Spleen (tissue), 7 donors: ENCODE measurements at regions not wholly inside any gene's neighbourhood (a gene's known extent, or its start where the extent isn't known, plus 50 kb on each side); places are given as distances from the start of the nearest gene placed in this dataset.

ENCODE experiments used
- CTCF ChIP-seq, 11 experiments: fragments of 200-600 bp in 7 of 11; fragments of 450-650 bp in 4 of 11; sonication (generic) in 4 of 11; IDR thresholded peaks in 8 of 11; conservative IDR thresholded peaks in 3 of 11; 1 replicate in 7 of 11; 2 replicates in 4 of 11; pipeline versions ENCODE4 v1.4.0 to v1.8.0; 2016 to 2021; ENCODE audit warnings: antibody characterized with exemption in 11 of 11, inconsistent platforms in 4 of 11, mild to moderate bottlenecking in 1 of 11
- POLR2A ChIP-seq, 3 donors: fragments of 450-650 bp; IDR thresholded peaks; one replicate each; pipeline ENCODE4 v1.5.1; 2017; ENCODE audit warnings: antibody characterized with exemption in 3 of 3, mild to moderate bottlenecking in 1 of 3
- POLR2AphosphoS5 ChIP-seq, 3 donors: sonication (generic); formaldehyde crosslinking; IDR thresholded peaks; one replicate each; pipeline ENCODE4 v1.5.1; 2017; ENCODE audit warnings: antibody characterized with exemption in 3 of 3
- donor health status: DM: no; HTN: no; CAD: no; lungs with moderate emphysema.
- donor health status: DM: no; HTN: no; CAD: no.
- donor health status: DM: no; HTN: no; CAD: no.

- no peak for TF ChIP-seq CTCF (IDR thresholded peaks at IDR 0.05 in 8 of 11, conservative IDR thresholded peaks at IDR 0.05 in 3 of 11)
- no peak for TF ChIP-seq POLR2A (IDR thresholded peaks at IDR 0.05)
- TF ChIP-seq POLR2AphosphoS5 (IDR thresholded peaks at IDR 0.05) = no peak
These were observed 72.9 kb upstream of the ATP2C1 start for GRCh38 chr3:130820976-130821375.
